Gastroesophageal sphincter (tissue), 4 donors: ENCODE measurements at regions not wholly inside any gene's neighbourhood (a gene's known extent, or its start where the extent isn't known, plus 50 kb on each side); places are given as distances from the start of the nearest gene placed in this dataset.

Experiments
- ATAC-seq: fragments of 150-250 bp; one replicate; pipeline ENCODE4 v1.9.1; 2016; ENCODE audit warnings: mild to moderate bottlenecking, moderate library complexity
- H3K27ac ChIP-seq, 4 donors: fragments of 200-600 bp; sonication (generic) in 3 of 4; 1 replicate in 3 of 4; 2 replicates in 1 of 4; pipeline ENCODE4 v1.5.1; 2016 to 2019
- H3K27me3 ChIP-seq: fragments of 200-600 bp; sonication (generic); one replicate; pipeline ENCODE4 v1.5.1; 2019
- H3K36me3 ChIP-seq, 2 donors: fragments of 200-600 bp; sonication (generic); one replicate each; pipeline ENCODE4 v1.5.1; 2019; ENCODE audit warnings: control low read depth in 1 of 2
- H3K4me1 ChIP-seq, 3 donors: fragments of 200-600 bp; sonication (generic); 1 replicate in 2 of 3; 2 replicates in 1 of 3; pipeline ENCODE4 v1.5.1; 2016 to 2019; ENCODE audit warnings: control low read depth in 2 of 3
- H3K4me3 ChIP-seq, 2 donors: fragments of 200-600 bp; sonication (generic); one replicate each; pipeline ENCODE4 v1.5.1; 2019; ENCODE audit warnings: mild to moderate bottlenecking in 1 of 2, moderate library complexity in 1 of 2
- H3K9me3 ChIP-seq, 3 donors: fragments of 200-600 bp; sonication (generic); one replicate each; pipeline ENCODE4 v1.5.1; 2017 to 2019; ENCODE audit warnings: control low read depth in 2 of 3
- EP300 ChIP-seq: sonication (generic); formaldehyde crosslinking; IDR thresholded peaks from one replicate; pipeline ENCODE4 v1.6.1; 2017; ENCODE audit warnings: antibody characterized with exemption, mild to moderate bottlenecking
- POLR2A ChIP-seq, 2 donors: fragments of 450-650 bp; IDR thresholded peaks; one replicate each; pipeline ENCODE4 v1.6.1; 2017; ENCODE audit warnings: antibody characterized with exemption in 2 of 2, mild to moderate bottlenecking in 2 of 2, moderate library complexity in 1 of 2
- POLR2AphosphoS5 ChIP-seq: sonication (generic); formaldehyde crosslinking; IDR thresholded peaks from one replicate; pipeline ENCODE4 v1.6.1; 2017; ENCODE audit warnings: antibody characterized with exemption
- WGBS, 2 donors: methylation state at CpG; one replicate each; pipeline ENCODE4 v1.1.5; 2018; ENCODE audit warnings: low coverage in 1 of 2; 5-methylcytosine and 5-hydroxymethylcytosine counted together
- TF ChIP-seq, protein P1 (sequence below), 4 experiments: fragments of 200-600 bp in 2 of 4; fragments of 450-650 bp in 2 of 4; sonication (generic) in 1 of 4; IDR thresholded peaks; one replicate each; pipeline ENCODE4 v1.5.1; 2017 to 2019; ENCODE audit warnings: antibody characterized with exemption in 4 of 4, mild to moderate bottlenecking in 2 of 4, moderate library complexity in 2 of 4

DNA sequence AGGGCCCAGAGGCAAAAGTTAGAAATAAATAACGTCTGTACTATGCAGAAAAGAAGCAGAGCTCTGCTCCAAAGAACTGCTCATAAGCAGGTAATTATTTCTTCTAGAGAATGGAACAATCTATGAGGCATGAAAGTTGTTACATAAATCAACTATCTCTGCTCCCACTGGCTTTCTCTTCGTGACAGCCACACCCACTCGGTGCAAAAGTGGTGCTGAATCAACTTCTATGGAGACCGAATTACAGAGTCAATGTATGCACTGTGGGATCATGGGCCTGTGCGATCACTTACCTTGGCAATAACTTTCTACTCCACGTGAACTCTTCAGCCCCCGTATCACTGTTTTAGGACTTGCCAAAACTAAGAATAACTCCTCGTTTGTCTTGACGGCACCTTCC lies 99.4 kb upstream of the ATXN3L start:
- H3K4me1 ChIP-seq = peaks cover 0 to 27% (median 0%) of the 10 kb centered on the region in 3 donors
- H3K9me3 ChIP-seq = no peaks in the 10 kb centered on the region
- whole genome bisulfite sequencing, 2 donors = 38% methylated on average over 5 of the region's 9 CpGs; no CpG with 5 or more reads in 1 of the 2 donors
- TF ChIP-seq POLR2AphosphoS5 = no peak
- TF ChIP-seq, protein P1, sequence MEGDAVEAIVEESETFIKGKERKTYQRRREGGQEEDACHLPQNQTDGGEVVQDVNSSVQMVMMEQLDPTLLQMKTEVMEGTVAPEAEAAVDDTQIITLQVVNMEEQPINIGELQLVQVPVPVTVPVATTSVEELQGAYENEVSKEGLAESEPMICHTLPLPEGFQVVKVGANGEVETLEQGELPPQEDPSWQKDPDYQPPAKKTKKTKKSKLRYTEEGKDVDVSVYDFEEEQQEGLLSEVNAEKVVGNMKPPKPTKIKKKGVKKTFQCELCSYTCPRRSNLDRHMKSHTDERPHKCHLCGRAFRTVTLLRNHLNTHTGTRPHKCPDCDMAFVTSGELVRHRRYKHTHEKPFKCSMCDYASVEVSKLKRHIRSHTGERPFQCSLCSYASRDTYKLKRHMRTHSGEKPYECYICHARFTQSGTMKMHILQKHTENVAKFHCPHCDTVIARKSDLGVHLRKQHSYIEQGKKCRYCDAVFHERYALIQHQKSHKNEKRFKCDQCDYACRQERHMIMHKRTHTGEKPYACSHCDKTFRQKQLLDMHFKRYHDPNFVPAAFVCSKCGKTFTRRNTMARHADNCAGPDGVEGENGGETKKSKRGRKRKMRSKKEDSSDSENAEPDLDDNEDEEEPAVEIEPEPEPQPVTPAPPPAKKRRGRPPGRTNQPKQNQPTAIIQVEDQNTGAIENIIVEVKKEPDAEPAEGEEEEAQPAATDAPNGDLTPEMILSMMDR (IDR thresholded peaks at IDR 0.05) = no peak
- no peak for TF ChIP-seq POLR2A (IDR thresholded peaks at IDR 0.05)
- no peak for TF ChIP-seq EP300
- H3K27me3 ChIP-seq = no peaks in the 10 kb centered on the region
- H3K27ac ChIP-seq = no peak overlapping the region
- no peak overlapping the region for H3K4me3 ChIP-seq
- H3K36me3 ChIP-seq = no peaks in the 10 kb centered on the region
- ATAC-seq = no peak

DNA sequence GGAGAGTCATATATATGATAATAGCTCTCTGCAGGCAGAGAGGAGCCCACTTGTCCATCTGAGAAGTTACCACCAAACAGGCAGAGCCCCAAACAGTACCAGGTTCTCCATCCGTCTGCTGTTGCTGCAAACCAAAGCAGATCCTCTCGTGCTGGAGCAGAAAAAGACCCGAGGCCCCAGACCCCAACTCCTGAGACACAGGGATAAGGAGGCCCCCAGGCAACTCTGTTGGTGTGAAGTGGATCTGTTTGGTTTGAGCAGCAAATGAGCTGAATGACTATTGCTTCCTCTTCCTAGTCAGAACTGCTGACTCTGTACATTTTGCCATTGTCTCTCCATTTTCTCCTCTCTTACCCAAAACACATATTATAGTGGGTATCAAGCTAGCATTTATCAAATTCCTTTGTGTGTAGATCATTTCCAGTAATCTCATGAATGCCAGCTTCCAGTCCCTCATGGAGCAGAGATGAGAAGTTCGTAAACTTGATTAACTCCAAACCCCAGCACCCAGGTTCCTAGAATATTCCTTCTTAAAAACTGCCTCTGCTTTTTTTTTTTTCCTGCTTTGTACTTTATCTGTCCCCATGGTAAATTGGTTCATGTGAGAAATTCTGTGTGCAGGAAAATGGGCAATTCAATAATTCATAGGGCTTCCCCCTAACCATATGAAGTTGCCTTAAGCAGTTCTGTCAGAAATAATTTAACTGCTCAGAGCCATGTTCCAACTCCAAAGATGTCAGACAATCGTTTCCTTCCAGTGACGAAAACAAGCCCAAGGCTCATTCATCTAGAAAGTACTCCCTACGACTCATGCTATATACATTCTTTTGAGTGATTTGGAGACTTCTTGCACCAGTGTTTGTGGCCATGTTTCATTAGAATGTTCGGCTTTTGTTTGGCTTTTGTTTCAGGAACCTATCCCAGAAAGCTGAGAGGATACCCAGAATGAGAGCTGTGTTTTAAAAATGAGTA lies 98.6 kb upstream of the ATXN3L start:
- ATAC-seq = no peak
- Histone ChIP-seq H3K27ac (no peak overlapping the region), H3K36me3 (no peaks in the 10 kb centered on the region), H3K9me3 (no peaks in the 10 kb centered on the region), H3K27me3 (no peaks in the 10 kb centered on the region), H3K4me1 (peaks cover 0 to 32% (median 0%) of the 10 kb centered on the region in 3 donors), H3K4me3 (no peak overlapping the region)
- TF ChIP-seq POLR2AphosphoS5 (no peak), EP300 (no peak), POLR2A (IDR thresholded peaks at IDR 0.05) (no peak)
- TF ChIP-seq, protein P1 (IDR thresholded peaks at IDR 0.05) = no peak
- 27 to 67% methylated on average over 5 to 7 of the region's 8 CpGs for WGBS, 2 donors

DNA sequence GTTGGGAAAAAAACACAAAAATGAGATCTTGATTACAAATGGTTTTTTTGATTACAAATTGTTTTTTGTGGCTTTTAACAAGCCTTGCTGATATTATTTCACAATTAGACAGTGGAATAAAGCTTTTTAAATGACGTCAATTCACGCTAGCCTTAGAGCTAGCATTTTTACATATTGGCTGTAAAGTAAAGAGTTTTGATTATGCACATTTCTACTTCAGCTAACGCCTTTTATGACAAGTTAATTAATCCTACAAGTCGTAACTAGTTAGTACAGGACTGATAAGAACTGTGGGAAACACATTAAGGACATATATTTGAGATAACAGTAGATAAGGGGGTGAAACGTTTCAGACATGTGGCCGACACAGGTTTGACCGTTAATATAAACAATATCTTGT lies 95.7 kb upstream of the ATXN3L start:
- 62 to 81% methylated on average over 7 of the region's 7 CpGs for WGBS, 2 donors
- Histone ChIP-seq H3K4me1 (peaks cover 0 to 31% (median 0%) of the 10 kb centered on the region in 3 donors), H3K27me3 (no peaks in the 10 kb centered on the region), H3K36me3 (no peaks in the 10 kb centered on the region), H3K27ac (no peak overlapping the region), H3K9me3 (no peaks in the 10 kb centered on the region), H3K4me3 (no peak overlapping the region)
- no peak for TF ChIP-seq EP300
- TF ChIP-seq, protein P1 (IDR thresholded peaks at IDR 0.05) = no peak
- ATAC-seq = no peak

DNA sequence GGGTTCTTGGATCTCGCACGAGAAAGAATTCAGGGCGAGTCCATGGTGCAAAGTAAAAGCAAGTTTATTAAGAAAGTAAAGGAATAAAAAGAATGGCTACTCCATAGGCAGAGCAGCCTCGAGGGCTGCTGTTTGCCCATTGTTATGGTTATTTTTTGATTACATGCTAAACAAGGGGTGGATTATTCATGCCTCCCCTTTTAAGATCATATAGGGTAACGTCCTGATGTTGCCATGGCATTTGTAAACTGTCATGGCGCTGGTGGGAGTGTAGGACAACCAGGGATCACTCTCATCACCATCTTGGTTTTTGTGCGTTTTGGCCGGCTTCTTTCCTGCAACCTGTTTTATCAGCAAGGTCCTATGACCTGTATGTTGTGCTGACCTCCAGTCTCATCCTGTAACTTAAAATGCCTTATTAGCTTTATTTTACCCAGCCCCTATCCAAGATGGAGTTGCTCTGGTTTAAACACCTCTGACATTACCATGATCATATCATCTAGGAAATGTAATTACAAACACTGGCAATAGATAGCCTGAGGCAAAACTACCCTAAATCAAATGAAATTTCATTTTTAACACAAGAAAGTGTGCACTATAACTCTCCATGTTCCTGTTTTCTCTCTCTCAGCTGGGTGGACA lies 94.3 kb upstream of the ATXN3L start:
- H3K9me3 ChIP-seq = no peaks in the 10 kb centered on the region
- no peaks in the 10 kb centered on the region for H3K27me3 ChIP-seq

More for the DNA sequence above, 94.3 kb upstream of the ATXN3L start:
- no peak overlapping the region for H3K4me3 ChIP-seq
- H3K36me3 ChIP-seq = no peaks in the 10 kb centered on the region
- 51 to 73% methylated on average over 5 of the region's 8 CpGs for whole genome bisulfite sequencing, 2 donors
- H3K4me1 ChIP-seq = peaks cover 0 to 17% (median 0%) of the 10 kb centered on the region in 3 donors
- no peak for ATAC-seq
- TF ChIP-seq EP300 = no peak
- TF ChIP-seq, protein P1 (IDR thresholded peaks at IDR 0.05) = no peak
- H3K27ac ChIP-seq = no peak overlapping the region
